ENCODE measurements at regions not wholly inside any gene's neighbourhood (a gene's known extent, or its start where the extent isn't known, plus 50 kb on each side); places are given as distances from the start of the nearest gene placed in this dataset.

- TF ChIP-seq ZSCAN18 (tag by site-specific recombination; IDR thresholded peaks at IDR 0.05) (no peak), ZNF600 (tag by site-specific recombination; IDR thresholded peaks at IDR 0.05) (no peak), REST (tag by site-specific recombination; IDR thresholded peaks at IDR 0.05) (no peak)
Observed at GRCh38 chr21:38129711-38130110, 127.1 kb upstream of the KCNJ15 start (continued).

- ChIA-PET CTCF (interaction anchor here (1.3 to 1.5 kb wide), 2 partner anchors 37 to 219 kb away, joined by 4 read pairs; no protein-coding TSS in a partner anchor), POLR2A (no interaction called here)
- Histone ChIP-seq H3K4me3 (ENCODE audit: low read depth, low read length) (no peak overlapping the region), H3K36me3 (ENCODE audit: control insufficient read depth in 2 of 2, insufficient read depth in 1 of 2, low read length in 2 of 2) (no peaks in the 10 kb centered on the region), H3K27ac (ENCODE audit: extremely low read depth, low read depth, low read length) (no peak overlapping the region), H3K9me3 (ENCODE audit: control insufficient read depth, insufficient read depth, low read depth, low read length) (no peaks in the 10 kb centered on the region), H3K4me1 (ENCODE audit: control insufficient read depth, insufficient read depth, low read length) (no peaks in the 10 kb centered on the region)
- TF ChIP-seq GLIS1 (tag by site-specific recombination; IDR thresholded peaks at IDR 0.05) (peak; percentile 70), ZNF670 (tag by site-specific recombination; IDR thresholded peaks at IDR 0.05; ENCODE audit: low read depth) (no peak)
Observed at GRCh38 chr21:38133240-38133639, 123.6 kb upstream of the KCNJ15 start.

- Histone ChIP-seq H3K9me3 (ENCODE audit: control insufficient read depth, insufficient read depth, low read depth, low read length) (no peaks in the 10 kb centered on the region), H3K4me3 (ENCODE audit: low read depth, low read length) (no peak overlapping the region), H3K27ac (ENCODE audit: extremely low read depth, low read depth, low read length) (no peak overlapping the region), H3K36me3 (ENCODE audit: control insufficient read depth in 2 of 2, insufficient read depth in 1 of 2, low read length in 2 of 2) (no peaks in the 10 kb centered on the region), H3K4me1 (ENCODE audit: control insufficient read depth, insufficient read depth, low read length) (peaks cover under 1% of the 10 kb centered on the region)
- CTCF ChIA-PET: interaction anchor here (0.6 to 1.5 kb wide), 3 partner anchors 36 to 218 kb away, joined by 4 to 6 read pairs (median 4); no protein-coding TSS in a partner anchor
- POLR2A ChIA-PET: no interaction called here
- TF ChIP-seq ZNF707 (tag by site-specific recombination; IDR thresholded peaks at IDR 0.05) (no peak), ZNF488 (tag by site-specific recombination; IDR thresholded peaks at IDR 0.05) (no peak), ZFP69B (tag by site-specific recombination; IDR thresholded peaks at IDR 0.05) (no peak), ZFP37 (tag by site-specific recombination; IDR thresholded peaks at IDR 0.05) (no peak), ZNF518A (tag by site-specific recombination; conservative IDR thresholded peaks at IDR 0.05; ENCODE audit: low read depth) (no peak), BCL11B (tag by site-specific recombination; IDR thresholded peaks at IDR 0.05; ENCODE audit: low read depth) (no peak), ZNF248 (tag by site-specific recombination; IDR thresholded peaks at IDR 0.05) (no peak), ZNF561 (tag by site-specific recombination; IDR thresholded peaks at IDR 0.05; ENCODE audit: borderline replicate concordance) (no peak), PRDM1 (tag by site-specific recombination; IDR thresholded peaks at IDR 0.05) (no peak), PATZ1 (tag by site-specific recombination; IDR thresholded peaks at IDR 0.05) (no peak), ZNF529 (tag by site-specific recombination; IDR thresholded peaks at IDR 0.05; ENCODE audit: insufficient replicate concordance) (no peak), MYNN (tag by site-specific recombination; IDR thresholded peaks at IDR 0.05; ENCODE audit: borderline replicate concordance) (no peak)
Observed at GRCh38 chr21:38134084-38134873, 122.5 kb upstream of the KCNJ15 start.
